ENCODE measurements at regions not wholly inside any gene's neighbourhood (a gene's known extent, or its start where the extent isn't known, plus 50 kb on each side); places are given as distances from the start of the nearest gene placed in this dataset.

- Histone ChIP-seq H2AFZ (ENCODE audit: low read depth, low read length, poor library complexity, severe bottlenecking) (no peak overlapping the region), H3K4me1 (ENCODE audit: control insufficient read depth in 1 of 2, insufficient read depth in 2 of 2, low read length in 2 of 2) (no peaks in the 10 kb centered on the region), H3K27ac (ENCODE audit: low read depth, low read length) (no peak overlapping the region), H3K9me2 (ENCODE audit: insufficient read depth) (no peaks in the 10 kb centered on the region), H3K27me3 (ENCODE audit: insufficient read depth, low read length) (peaks cover 29% of the 10 kb centered on the region), H3K36me3 (ENCODE audit: control insufficient read depth in 1 of 2, insufficient read depth in 2 of 2, low read length in 2 of 2) (no peaks in the 10 kb centered on the region), H4K20me1 (ENCODE audit: insufficient read depth) (no peaks in the 10 kb centered on the region), H3K4me2 (ENCODE audit: low read length) (no peak overlapping the region), H3K4me3 (replicated peaks in 1 of 2; ENCODE audit: low read depth in 1 of 2, low read length in 2 of 2) (no peak overlapping the region), H3K9ac (ENCODE audit: low read length) (no peak overlapping the region), H3K9me3 (ENCODE audit: control insufficient read depth in 1 of 2, insufficient read depth in 1 of 2, low read depth in 1 of 2, low read length in 2 of 2) (no peaks in the 10 kb centered on the region), H3K79me2 (ENCODE audit: insufficient read depth, low read length) (no peaks in the 10 kb centered on the region)
- DNase-seq (ENCODE audit: low read depth, low spot score): no peak
- ChIA-PET RAD21 (ENCODE audit: low non-redundant PET in 1 of 2, low total read pairs in 2 of 2, uncharacterized antibody in 2 of 2, unreplicated experiment in 2 of 2) (no interaction called here), CTCF (no interaction called here), POLR2A (no interaction called here)
- intact Hi-C loops (cut with micrococcal nuclease): no loop called here
- no peak for ATAC-seq
- TF ChIP-seq YY1 (IDR thresholded peaks at IDR 0.05; ENCODE audit: extremely low read depth, insufficient replicate concordance, low read depth, low read length) (no peak), ELF1 (IDR thresholded peaks at IDR 0.05; ENCODE audit: borderline replicate concordance, low read depth) (no peak), POLR2AphosphoS5 (IDR thresholded peaks at IDR 0.05; ENCODE audit: low read depth, low read length) (no peak), CTCF (IDR thresholded peaks at IDR 0.05 in 2 of 3, conservative IDR thresholded peaks at IDR 0.05 in 1 of 3; ENCODE audit: borderline replicate concordance in 1 of 3, insufficient read depth in 1 of 3, low read depth in 2 of 3, low read length in 2 of 3) (no peak), EZH2 (IDR thresholded peaks at IDR 0.05) (no peak), MAX (IDR thresholded peaks at IDR 0.05) (no peak), CBX3 (IDR thresholded peaks at IDR 0.05; ENCODE audit: low read depth) (no peak), FOSL1 (IDR thresholded peaks at IDR 0.05; ENCODE audit: low read depth) (no peak), REST (IDR thresholded peaks at IDR 0.05; ENCODE audit: low read depth) (no peak), CEBPB (IDR thresholded peaks at IDR 0.05; ENCODE audit: low read depth) (no peak), ZBTB33 (IDR thresholded peaks at IDR 0.05; ENCODE audit: extremely low read depth, insufficient replicate concordance, low read length) (no peak), JUND (IDR thresholded peaks at IDR 0.05) (no peak), EGR1 (IDR thresholded peaks at IDR 0.05; ENCODE audit: low read depth) (no peak), TCF7L2 (IDR thresholded peaks at IDR 0.05; ENCODE audit: borderline replicate concordance, extremely low read depth, insufficient read depth, insufficient read length) (no peak), ZFX (IDR thresholded peaks at IDR 0.05) (no peak), ATF3 (IDR thresholded peaks at IDR 0.05) (no peak), POLR2A (IDR thresholded peaks at IDR 0.05; ENCODE audit: borderline replicate concordance, extremely low read depth, insufficient read depth, insufficient read length) (no peak), SRF (IDR thresholded peaks at IDR 0.05; ENCODE audit: low read depth) (no peak), RAD21 (IDR thresholded peaks at IDR 0.05; ENCODE audit: low read depth) (no peak)
- no TSS peak for BruUV-seq (replicated peaks)
Observed at GRCh38 chr9:87276327-87276841, 221.3 kb upstream of the DAPK1 start.

Data from HCT116 (cell line).